GM12878 (cell line): ENCODE measurements at regions not wholly inside any gene's neighbourhood (a gene's known extent, or its start where the extent isn't known, plus 50 kb on each side); places are given as distances from the start of the nearest gene placed in this dataset.

Source experiments
- CREB1 ChIP-seq: IDR thresholded peaks from 2 replicates; pipeline ENCODE4 v1.6.1; 2012; ENCODE audit warnings: low read depth, mild to moderate bottlenecking, inconsistent platforms
- FOS ChIP-seq: IDR thresholded peaks from 3 replicates; pipeline ENCODE4 v1.6.1; 2011; ENCODE audit warnings: borderline replicate concordance; ENCODE audit not compliant: insufficient read length; ENCODE audit errors: extremely low read depth
- KDM1A ChIP-seq: fragments of 200-600 bp; sonication (generic); IDR thresholded peaks from 2 replicates; pipeline ENCODE4 v1.6.1; 2016; ENCODE audit warnings: borderline replicate concordance
- NRF1 ChIP-seq: conservative IDR thresholded peaks from 2 replicates; pipeline ENCODE4 v1.6.1; 2011; ENCODE audit warnings: mild to moderate bottlenecking, low read depth, low read length, improper control_type of control experiment
- POLR2AphosphoS5 ChIP-seq: IDR thresholded peaks from 2 replicates; pipeline ENCODE4 v1.6.1; 2011; ENCODE audit warnings: mild to moderate bottlenecking, low read length, inconsistent platforms
- SIX5 ChIP-seq: IDR thresholded peaks from 2 replicates; pipeline ENCODE4 v1.6.1; 2011; ENCODE audit warnings: mild to moderate bottlenecking, low read depth, low read length, moderate library complexity; ENCODE audit not compliant: severe bottlenecking
- TF ChIP-seq, protein P1 (sequence below), 3 experiments: IDR thresholded peaks in 2 of 3; conservative IDR thresholded peaks in 1 of 3; 2 replicates each; pipeline ENCODE4 v1.5.1; 2011; ENCODE audit warnings: low read depth in 3 of 3, low read length in 3 of 3, mild to moderate bottlenecking in 3 of 3, control low read depth in 2 of 3, moderate library complexity in 2 of 3, inconsistent platforms in 1 of 3, mixed read lengths in 1 of 3; ENCODE audit not compliant: control insufficient read depth in 2 of 3, insufficient read depth in 1 of 3; ENCODE audit errors: extremely low read depth in 1 of 3

DNA sequence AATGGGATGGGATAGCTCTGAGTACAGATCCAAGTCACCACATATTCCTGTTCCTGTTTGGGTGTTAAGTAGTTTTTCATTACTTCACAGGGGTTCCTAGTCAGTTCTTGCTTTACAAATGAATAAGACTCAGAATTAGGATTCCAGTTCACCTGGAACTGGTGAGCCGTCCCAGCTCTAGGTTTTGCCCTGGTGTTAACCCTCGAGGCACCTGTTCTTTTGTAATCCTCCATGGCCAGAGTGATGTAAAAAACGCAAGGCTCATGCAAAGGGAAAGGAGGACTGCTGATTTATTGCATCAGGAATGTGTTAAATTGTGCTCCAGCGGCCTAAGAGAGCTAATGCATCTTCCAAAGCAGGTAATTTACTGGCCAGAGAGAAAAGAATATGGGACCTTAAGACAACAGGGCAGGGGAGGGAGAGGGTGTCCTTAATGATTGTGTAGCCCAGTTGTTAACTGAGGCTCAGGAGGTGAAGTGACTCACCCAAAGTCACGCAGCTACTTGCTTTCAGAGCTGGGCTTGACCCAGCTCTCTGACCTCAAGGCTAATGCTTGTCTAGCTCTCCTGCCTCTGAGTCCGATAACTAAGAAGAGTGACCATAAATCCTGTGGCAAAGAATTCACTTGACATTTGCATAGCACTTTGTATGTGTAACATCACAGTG lies 70.5 kb downstream of the DMRT2 start:
- TF ChIP-seq, protein P1, sequence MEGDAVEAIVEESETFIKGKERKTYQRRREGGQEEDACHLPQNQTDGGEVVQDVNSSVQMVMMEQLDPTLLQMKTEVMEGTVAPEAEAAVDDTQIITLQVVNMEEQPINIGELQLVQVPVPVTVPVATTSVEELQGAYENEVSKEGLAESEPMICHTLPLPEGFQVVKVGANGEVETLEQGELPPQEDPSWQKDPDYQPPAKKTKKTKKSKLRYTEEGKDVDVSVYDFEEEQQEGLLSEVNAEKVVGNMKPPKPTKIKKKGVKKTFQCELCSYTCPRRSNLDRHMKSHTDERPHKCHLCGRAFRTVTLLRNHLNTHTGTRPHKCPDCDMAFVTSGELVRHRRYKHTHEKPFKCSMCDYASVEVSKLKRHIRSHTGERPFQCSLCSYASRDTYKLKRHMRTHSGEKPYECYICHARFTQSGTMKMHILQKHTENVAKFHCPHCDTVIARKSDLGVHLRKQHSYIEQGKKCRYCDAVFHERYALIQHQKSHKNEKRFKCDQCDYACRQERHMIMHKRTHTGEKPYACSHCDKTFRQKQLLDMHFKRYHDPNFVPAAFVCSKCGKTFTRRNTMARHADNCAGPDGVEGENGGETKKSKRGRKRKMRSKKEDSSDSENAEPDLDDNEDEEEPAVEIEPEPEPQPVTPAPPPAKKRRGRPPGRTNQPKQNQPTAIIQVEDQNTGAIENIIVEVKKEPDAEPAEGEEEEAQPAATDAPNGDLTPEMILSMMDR (IDR thresholded peaks at IDR 0.05 in 2 of 3, conservative IDR thresholded peaks at IDR 0.05 in 1 of 3; ENCODE audit: control insufficient read depth in 2 of 3, extremely low read depth in 1 of 3, insufficient read depth in 1 of 3, low read depth in 3 of 3, low read length in 3 of 3): no peak
- no peak for TF ChIP-seq NRF1
- TF ChIP-seq CREB1: no peak
- TF ChIP-seq KDM1A: no peak
- TF ChIP-seq POLR2AphosphoS5: no peak
- no peak for TF ChIP-seq SIX5
- no peak for TF ChIP-seq FOS
